Left lung (tissue), 4 donors: ENCODE measurements at regions not wholly inside any gene's neighbourhood (a gene's known extent, or its start where the extent isn't known, plus 50 kb on each side); places are given as distances from the start of the nearest gene placed in this dataset.

Experiments used
- ATAC-seq: fragments of 200-7000 bp; cut with Tn5 transposase; one replicate; pipeline ENCODE4 v1.9.1; 2020; ENCODE audit warnings: moderate library complexity
- DNase-seq, 4 donors: peaks; one replicate each; pipeline ENCODE4 v3.0.0-alpha.2; 2013 to 2020
- H3K27ac ChIP-seq, 2 donors: fragments of 200-600 bp; sonication (generic) in 1 of 2; one replicate each; pipeline versions ENCODE4 v1.5.0 to v1.8.0; 2020 to 2021
- H3K27me3 ChIP-seq, 2 donors: fragments of 200-600 bp; sonication (generic) in 1 of 2; one replicate each; pipeline versions ENCODE4 v1.5.0 to v1.8.0; 2020 to 2021
- H3K36me3 ChIP-seq, 2 donors: fragments of 200-600 bp; sonication (generic) in 1 of 2; one replicate each; pipeline versions ENCODE4 v1.5.0 to v1.8.0; 2020 to 2021
- H3K4me1 ChIP-seq, 2 donors: fragments of 200-600 bp; one replicate each; pipeline ENCODE4 v1.8.0; 2021
- H3K4me3 ChIP-seq, 2 donors: fragments of 200-600 bp; sonication (generic) in 1 of 2; one replicate each; pipeline versions ENCODE4 v1.5.0 to v1.8.0; 2020 to 2021; ENCODE audit warnings: mild to moderate bottlenecking in 1 of 2
- H3K9me3 ChIP-seq, 2 donors: fragments of 200-600 bp; sonication (generic) in 1 of 2; one replicate each; pipeline versions ENCODE4 v1.5.0 to v1.8.0; 2020 to 2021
- intact Hi-C, 2 donors: fragments of 100-400 bp; cut with DNase I; formaldehyde crosslinking; loops; one replicate each; pipeline versions ENCODE4 v1.11.2 to v1.14.2; 2022
- TF ChIP-seq, protein P1 (sequence below), 2 donors: fragments of 200-600 bp; sonication (generic) in 1 of 2; IDR thresholded peaks; one replicate each; pipeline versions ENCODE4 v1.5.0 to v1.8.0; 2021; ENCODE audit warnings: antibody characterized with exemption in 2 of 2
- donor health status: DM: no; HTN: yes; CAD: no.
- donor health status: DM: no; HTN: no; CAD: no.

DNA sequence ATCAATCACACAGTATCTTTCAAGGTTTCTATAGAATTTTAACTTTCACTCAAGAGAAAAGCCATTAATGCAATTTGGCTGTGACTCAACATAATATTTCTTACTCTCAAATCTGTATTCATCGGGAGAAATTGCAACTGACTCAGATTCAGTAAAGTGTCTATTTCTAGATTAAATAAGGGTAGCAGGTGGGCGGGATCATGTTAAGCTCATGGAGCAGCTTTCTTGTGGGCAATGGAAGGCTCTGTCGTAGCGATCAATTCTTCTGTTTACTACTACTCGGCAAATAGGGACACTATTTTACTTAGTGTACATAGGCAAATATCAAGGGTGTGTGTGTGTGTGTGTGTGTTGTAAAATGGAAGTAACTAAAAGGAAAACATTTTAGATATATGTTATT is 423.6 kb upstream of the NEGR1 start:
- Histone ChIP-seq H3K4me3 (no peak overlapping the region), H3K4me1 (no peaks in the 10 kb centered on the region), H3K36me3 (no peaks in the 10 kb centered on the region), H3K27ac (no peak overlapping the region), H3K9me3 (peaks cover 0 to 2% of the 10 kb centered on the region in 2 donors), H3K27me3 (no peaks in the 10 kb centered on the region)
- no peak for DNase-seq
- ATAC-seq = no peak
- TF ChIP-seq, protein P1, sequence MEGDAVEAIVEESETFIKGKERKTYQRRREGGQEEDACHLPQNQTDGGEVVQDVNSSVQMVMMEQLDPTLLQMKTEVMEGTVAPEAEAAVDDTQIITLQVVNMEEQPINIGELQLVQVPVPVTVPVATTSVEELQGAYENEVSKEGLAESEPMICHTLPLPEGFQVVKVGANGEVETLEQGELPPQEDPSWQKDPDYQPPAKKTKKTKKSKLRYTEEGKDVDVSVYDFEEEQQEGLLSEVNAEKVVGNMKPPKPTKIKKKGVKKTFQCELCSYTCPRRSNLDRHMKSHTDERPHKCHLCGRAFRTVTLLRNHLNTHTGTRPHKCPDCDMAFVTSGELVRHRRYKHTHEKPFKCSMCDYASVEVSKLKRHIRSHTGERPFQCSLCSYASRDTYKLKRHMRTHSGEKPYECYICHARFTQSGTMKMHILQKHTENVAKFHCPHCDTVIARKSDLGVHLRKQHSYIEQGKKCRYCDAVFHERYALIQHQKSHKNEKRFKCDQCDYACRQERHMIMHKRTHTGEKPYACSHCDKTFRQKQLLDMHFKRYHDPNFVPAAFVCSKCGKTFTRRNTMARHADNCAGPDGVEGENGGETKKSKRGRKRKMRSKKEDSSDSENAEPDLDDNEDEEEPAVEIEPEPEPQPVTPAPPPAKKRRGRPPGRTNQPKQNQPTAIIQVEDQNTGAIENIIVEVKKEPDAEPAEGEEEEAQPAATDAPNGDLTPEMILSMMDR (IDR thresholded peaks at IDR 0.05) = no peak
- intact Hi-C loops = no loop called here

DNA sequence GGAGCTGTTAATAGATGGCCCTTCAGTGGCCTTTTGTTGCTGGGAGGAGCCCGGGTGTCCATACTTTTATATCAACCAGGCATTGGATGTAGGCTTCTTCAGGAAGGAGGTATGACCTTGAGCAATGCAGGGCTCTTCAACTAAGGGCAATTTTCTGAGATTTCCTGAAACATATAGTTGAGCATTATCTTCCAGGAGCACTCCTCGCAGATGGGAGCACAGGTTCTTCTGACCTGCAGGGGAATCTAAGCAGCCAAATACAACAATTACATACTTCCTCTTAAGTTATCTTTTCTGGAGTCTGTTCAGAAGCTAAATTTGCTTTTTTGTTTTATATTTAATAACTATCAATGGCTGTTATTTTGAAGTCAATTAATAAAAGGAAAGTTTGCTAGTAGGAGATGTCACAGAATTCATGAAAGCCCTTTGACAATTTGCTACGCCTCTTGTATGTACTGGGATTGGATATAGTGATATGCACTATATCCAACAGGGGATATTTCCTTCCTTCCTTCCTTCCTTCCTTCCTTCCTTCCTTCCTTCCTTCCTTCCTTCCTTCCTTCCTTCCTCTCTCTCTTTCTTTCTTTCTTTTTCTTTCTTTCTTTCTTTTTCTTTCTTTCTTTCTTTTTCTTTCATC is 422.6 kb upstream of the NEGR1 start:
- TF ChIP-seq, protein P1 (IDR thresholded peaks at IDR 0.05) = no peak
- ATAC-seq (no peak), DNase-seq (no peak)
- Histone ChIP-seq H3K36me3 (no peaks in the 10 kb centered on the region), H3K9me3 (peaks cover 0 to 2% of the 10 kb centered on the region in 2 donors), H3K4me3 (no peak overlapping the region), H3K27me3 (no peaks in the 10 kb centered on the region), H3K4me1 (no peaks in the 10 kb centered on the region), H3K27ac (no peak overlapping the region)
- intact Hi-C loops = no loop called here

DNA sequence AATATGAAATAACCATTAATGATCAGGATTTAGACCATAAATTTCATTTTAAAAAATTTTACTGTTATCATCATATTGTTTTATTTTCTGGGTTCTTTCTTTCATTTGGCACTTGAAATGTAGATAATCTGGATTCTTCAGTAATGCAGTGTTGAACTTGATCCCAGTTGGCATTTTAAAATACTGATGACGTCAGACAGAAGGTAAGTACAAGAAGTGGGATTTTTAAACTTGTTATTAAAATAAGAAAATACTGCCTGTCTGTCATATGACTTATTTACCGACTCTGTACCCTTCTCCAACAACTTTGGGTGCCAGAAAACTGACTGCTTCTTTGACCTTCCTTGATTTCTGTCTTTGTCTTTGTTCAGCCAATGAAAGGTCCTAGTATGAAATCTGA is 415.1 kb upstream of the NEGR1 start:
- peaks cover 0 to 14% of the 10 kb centered on the region in 2 donors for H3K9me3 ChIP-seq
- TF ChIP-seq, protein P1 (IDR thresholded peaks at IDR 0.05) = no peak
- no peaks in the 10 kb centered on the region for H3K4me1 ChIP-seq
- intact Hi-C loops = no loop called here
- H3K36me3 ChIP-seq = no peaks in the 10 kb centered on the region
- ATAC-seq = no peak
- no peak for DNase-seq
- H3K4me3 ChIP-seq = no peak overlapping the region
- no peak overlapping the region for H3K27ac ChIP-seq
- no peaks in the 10 kb centered on the region for H3K27me3 ChIP-seq

DNA sequence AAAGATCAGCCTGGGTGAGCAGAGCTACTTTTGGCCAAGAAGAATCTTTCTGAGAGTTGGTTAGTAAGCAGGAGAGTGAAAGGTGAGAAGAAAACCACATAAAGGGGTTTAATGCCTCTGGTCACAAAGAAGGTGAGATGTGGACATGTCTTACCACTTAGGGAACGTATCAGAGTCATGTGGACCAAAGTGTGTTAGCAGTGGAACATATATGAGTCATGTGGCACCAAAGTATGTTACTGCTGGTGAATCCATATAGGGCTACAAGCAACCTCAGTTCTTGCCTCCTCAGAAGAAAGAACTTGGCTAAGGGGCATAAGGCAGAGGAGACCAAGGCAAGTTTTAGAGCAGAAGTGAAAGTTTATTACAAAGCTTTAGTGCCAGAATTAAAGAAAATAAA is 411.6 kb upstream of the NEGR1 start:
- intact Hi-C loops = no loop called here
- ATAC-seq (no peak), DNase-seq (no peak)
- Histone ChIP-seq H3K27me3 (no peaks in the 10 kb centered on the region), H3K4me1 (no peaks in the 10 kb centered on the region), H3K4me3 (no peak overlapping the region), H3K27ac (no peak overlapping the region), H3K9me3 (peaks cover 0 to 26% of the 10 kb centered on the region in 2 donors), H3K36me3 (no peaks in the 10 kb centered on the region)
- TF ChIP-seq, protein P1 (IDR thresholded peaks at IDR 0.05) = no peak

DNA sequence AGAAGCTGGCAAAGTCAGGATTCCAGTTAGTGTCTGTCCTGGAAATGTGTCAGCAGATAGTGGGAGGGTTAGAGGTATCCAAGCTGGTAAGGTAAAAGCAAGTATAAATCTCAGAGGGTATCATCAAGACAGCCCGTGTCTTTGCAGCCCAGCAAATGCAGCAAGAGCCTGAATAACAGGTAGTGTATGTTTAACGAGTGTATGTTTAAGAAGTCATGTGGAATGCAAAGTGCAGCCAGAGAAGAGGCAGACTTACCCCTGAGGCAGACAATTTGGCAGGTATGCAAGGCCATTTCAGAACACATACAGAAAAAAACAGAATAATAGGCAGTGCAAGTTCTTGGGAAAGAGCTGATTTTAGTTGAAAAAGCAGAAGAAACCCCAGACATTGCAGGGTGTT is 411.0 kb upstream of the NEGR1 start:
- no peaks in the 10 kb centered on the region for H3K36me3 ChIP-seq
- H3K4me1 ChIP-seq = no peaks in the 10 kb centered on the region
- TF ChIP-seq, protein P1 (IDR thresholded peaks at IDR 0.05) = no peak
- H3K27ac ChIP-seq = no peak overlapping the region
- DNase-seq (no peak), ATAC-seq (no peak)
- peaks cover 0 to 26% of the 10 kb centered on the region in 2 donors for H3K9me3 ChIP-seq
- H3K4me3 ChIP-seq = no peak overlapping the region
- H3K27me3 ChIP-seq = no peaks in the 10 kb centered on the region
- intact Hi-C loops = no loop called here
